ENCODE measurements at regions not wholly inside any gene's neighbourhood (a gene's known extent, or its start where the extent isn't known, plus 50 kb on each side); places are given as distances from the start of the nearest gene placed in this dataset.

DNA sequence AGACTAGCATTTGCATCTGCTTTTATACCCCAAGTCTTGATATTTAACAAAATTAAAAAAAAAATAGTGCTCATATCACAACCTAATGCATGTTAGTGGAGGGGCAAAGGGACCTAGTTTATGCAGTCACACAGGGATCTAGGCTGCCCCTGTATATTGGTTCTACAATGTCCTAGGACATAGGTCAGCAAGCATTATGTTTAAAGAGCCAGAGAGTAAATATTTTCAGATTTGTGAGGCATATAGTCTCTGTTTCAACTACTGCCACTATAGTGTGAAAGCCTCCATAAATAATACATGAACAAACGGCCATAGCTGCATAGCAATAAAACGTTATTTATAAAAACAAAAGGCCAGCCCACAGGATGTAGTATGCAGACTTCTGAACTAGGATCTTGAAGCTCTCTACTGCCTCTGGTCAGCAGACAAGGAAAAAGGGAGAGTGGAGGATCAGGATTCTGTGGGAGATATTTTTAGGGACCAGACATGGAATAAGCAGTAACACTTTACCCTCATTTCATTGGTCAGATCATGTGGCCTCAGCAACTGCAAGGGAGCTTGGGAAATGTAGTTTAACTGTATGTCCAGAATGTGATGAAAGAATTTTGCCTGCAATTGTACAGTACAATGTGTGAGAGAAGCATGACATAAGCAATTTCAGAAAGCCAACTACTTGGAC is 414.2 kb upstream of the SPTLC3 start:
- intact Hi-C loops (cut with DNase I), result no loop called here
- no peak overlapping the region for H3K4me3 ChIP-seq
- WGBS, result 9% methylated on average over 2 of the region's 2 CpGs
- no peak for DNase-seq (ENCODE audit: low spot score)
- no peak overlapping the region for H3K27ac ChIP-seq
- H3K36me3 ChIP-seq, result no peaks in the 10 kb centered on the region
- H3K9me3 ChIP-seq, result no peaks in the 10 kb centered on the region
- no peaks in the 10 kb centered on the region for H3K27me3 ChIP-seq (replicated peaks; ENCODE audit: insufficient read depth)
- H3K4me1 ChIP-seq (replicated peaks), result no peaks in the 10 kb centered on the region
- no peak for TF ChIP-seq POLR2AphosphoS5 (IDR thresholded peaks at IDR 0.05)
- TF ChIP-seq, protein P1, sequence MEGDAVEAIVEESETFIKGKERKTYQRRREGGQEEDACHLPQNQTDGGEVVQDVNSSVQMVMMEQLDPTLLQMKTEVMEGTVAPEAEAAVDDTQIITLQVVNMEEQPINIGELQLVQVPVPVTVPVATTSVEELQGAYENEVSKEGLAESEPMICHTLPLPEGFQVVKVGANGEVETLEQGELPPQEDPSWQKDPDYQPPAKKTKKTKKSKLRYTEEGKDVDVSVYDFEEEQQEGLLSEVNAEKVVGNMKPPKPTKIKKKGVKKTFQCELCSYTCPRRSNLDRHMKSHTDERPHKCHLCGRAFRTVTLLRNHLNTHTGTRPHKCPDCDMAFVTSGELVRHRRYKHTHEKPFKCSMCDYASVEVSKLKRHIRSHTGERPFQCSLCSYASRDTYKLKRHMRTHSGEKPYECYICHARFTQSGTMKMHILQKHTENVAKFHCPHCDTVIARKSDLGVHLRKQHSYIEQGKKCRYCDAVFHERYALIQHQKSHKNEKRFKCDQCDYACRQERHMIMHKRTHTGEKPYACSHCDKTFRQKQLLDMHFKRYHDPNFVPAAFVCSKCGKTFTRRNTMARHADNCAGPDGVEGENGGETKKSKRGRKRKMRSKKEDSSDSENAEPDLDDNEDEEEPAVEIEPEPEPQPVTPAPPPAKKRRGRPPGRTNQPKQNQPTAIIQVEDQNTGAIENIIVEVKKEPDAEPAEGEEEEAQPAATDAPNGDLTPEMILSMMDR (IDR thresholded peaks at IDR 0.05), result no peak
- no peak for TF ChIP-seq POLR2A (IDR thresholded peaks at IDR 0.05)

DNA sequence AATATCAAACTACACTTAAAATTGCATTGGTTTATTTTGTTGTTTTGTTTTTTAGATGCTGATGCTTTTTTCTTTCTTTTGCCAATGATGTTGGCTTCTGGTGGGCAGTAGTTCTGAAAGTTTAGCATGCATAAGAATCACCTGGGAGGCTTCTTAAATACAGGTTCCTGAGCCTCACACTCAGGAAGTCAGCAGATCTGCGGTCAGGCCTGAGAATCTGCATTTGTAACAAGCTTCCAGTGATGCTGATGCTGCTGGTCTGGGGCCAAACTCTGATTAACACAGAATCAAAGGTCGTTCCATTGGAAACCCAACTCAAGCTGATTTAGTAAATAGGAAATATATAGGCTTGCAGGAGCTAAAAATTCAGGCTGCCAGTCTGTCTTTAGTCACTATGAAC is 412.9 kb upstream of the SPTLC3 start:
- Histone ChIP-seq H3K4me3 (no peak overlapping the region), H3K9me3 (no peaks in the 10 kb centered on the region), H3K4me1 (replicated peaks) (no peaks in the 10 kb centered on the region), H3K36me3 (no peaks in the 10 kb centered on the region), H3K27me3 (replicated peaks; ENCODE audit: insufficient read depth) (no peaks in the 10 kb centered on the region), H3K27ac (no peak overlapping the region)
- no peak for DNase-seq (ENCODE audit: low spot score)
- TF ChIP-seq, protein P1 (IDR thresholded peaks at IDR 0.05), result no peak
- TF ChIP-seq POLR2AphosphoS5 (IDR thresholded peaks at IDR 0.05) (no peak), POLR2A (IDR thresholded peaks at IDR 0.05) (no peak)
- intact Hi-C loops (cut with DNase I), result no loop called here
- whole genome bisulfite sequencing, result 91% methylated on average over 2 of the region's 2 CpGs

DNA sequence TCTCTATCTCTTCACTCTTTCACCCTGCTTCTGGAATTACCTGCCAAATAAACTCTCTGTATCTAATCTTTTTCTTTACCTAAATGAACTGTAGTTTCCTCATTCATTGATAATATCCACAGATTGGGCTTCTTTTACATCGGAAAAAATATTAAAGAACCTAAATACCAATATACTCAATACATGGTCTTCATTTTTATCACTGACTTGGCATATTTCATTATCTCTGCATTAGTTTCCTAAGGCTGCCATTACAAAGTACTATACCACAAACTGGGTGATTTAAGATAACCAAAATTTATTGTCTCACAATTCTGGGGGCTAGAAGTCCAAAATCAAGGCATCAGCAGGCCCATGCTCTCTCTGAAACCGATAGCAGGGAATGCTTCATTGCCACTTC is 411.9 kb upstream of the SPTLC3 start:
- DNase-seq (ENCODE audit: low spot score), result no peak
- H3K27ac ChIP-seq, result no peak overlapping the region
- no peaks in the 10 kb centered on the region for H3K9me3 ChIP-seq
- intact Hi-C loops (cut with DNase I), result no loop called here
- no peaks in the 10 kb centered on the region for H3K27me3 ChIP-seq (replicated peaks; ENCODE audit: insufficient read depth)
- H3K36me3 ChIP-seq, result no peaks in the 10 kb centered on the region
- no peak overlapping the region for H3K4me3 ChIP-seq
- WGBS, result 48% methylated on average over 2 of the region's 2 CpGs
- TF ChIP-seq, protein P1 (IDR thresholded peaks at IDR 0.05), result no peak
- TF ChIP-seq POLR2AphosphoS5 (IDR thresholded peaks at IDR 0.05) (no peak), POLR2A (IDR thresholded peaks at IDR 0.05) (no peak)
- no peaks in the 10 kb centered on the region for H3K4me1 ChIP-seq (replicated peaks)

DNA sequence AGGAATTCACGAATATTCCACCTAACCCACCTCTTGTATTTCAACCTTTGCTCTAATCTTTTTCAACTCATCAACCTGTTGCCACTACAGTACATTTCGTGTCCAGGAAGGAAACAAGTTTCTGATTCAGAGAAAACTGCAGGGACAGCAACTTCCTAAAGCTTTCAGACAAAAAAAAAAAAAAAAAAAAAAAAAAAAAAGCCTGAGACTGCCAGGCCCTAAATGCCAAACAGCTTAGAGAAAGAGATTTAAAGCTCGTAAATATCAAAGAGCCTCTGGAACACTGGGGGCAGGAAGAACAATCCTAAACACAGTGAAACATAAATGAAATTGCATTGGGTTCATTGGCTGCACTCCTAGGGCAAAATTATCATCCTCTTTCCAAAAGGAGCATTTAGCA is 411.2 kb upstream of the SPTLC3 start:
- TF ChIP-seq POLR2AphosphoS5 (IDR thresholded peaks at IDR 0.05), result no peak
- TF ChIP-seq, protein P1 (IDR thresholded peaks at IDR 0.05), result no peak
- no peak for TF ChIP-seq POLR2A (IDR thresholded peaks at IDR 0.05)
- intact Hi-C loops (cut with DNase I), result no loop called here
- H3K4me1 ChIP-seq (replicated peaks), result no peaks in the 10 kb centered on the region
- 4% methylated on average over 3 of the region's 3 CpGs for whole genome bisulfite sequencing
- H3K36me3 ChIP-seq, result no peaks in the 10 kb centered on the region
- no peaks in the 10 kb centered on the region for H3K27me3 ChIP-seq (replicated peaks; ENCODE audit: insufficient read depth)
- DNase-seq (ENCODE audit: low spot score), result no peak
- no peak overlapping the region for H3K4me3 ChIP-seq
- no peaks in the 10 kb centered on the region for H3K9me3 ChIP-seq
- H3K27ac ChIP-seq, result no peak overlapping the region

DNA sequence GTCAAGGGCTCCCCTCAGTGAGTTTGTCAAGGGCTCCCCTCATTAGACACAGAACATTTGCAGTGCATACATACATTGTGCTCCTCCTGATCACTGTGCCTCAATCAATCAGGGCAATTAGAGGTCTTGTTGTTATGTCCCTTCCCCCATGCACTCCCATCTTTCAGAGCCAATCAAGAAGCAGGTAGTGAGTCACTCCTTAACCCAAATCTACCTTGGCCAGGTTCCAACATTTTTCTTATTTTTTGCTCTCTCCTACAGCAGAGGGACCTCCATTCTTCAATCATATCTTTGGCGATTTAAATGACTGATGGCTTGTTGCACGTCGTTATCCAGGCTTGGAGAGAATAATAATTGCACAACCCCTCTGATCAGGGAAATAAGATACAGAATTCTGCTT is 409.9 kb upstream of the SPTLC3 start:
- no peaks in the 10 kb centered on the region for H3K9me3 ChIP-seq
- H3K4me1 ChIP-seq (replicated peaks), result no peaks in the 10 kb centered on the region
- no peak overlapping the region for H3K27ac ChIP-seq
- WGBS, result 59% methylated on average over 3 of the region's 3 CpGs
- DNase-seq (ENCODE audit: low spot score), result no peak
- H3K36me3 ChIP-seq, result no peaks in the 10 kb centered on the region
- no peak for TF ChIP-seq POLR2A (IDR thresholded peaks at IDR 0.05)
- TF ChIP-seq POLR2AphosphoS5 (IDR thresholded peaks at IDR 0.05), result no peak
- TF ChIP-seq, protein P1 (IDR thresholded peaks at IDR 0.05), result no peak
- no peak overlapping the region for H3K4me3 ChIP-seq
- intact Hi-C loops (cut with DNase I), result no loop called here
- H3K27me3 ChIP-seq (replicated peaks; ENCODE audit: insufficient read depth), result no peaks in the 10 kb centered on the region
